ENCODE measurements at regions not wholly inside any gene's neighbourhood (a gene's known extent, or its start where the extent isn't known, plus 50 kb on each side); places are given as distances from the start of the nearest gene placed in this dataset.

GRCh38 chr6:165760126-165760802, 97.2 kb upstream of the PDE10A start:
- no peak overlapping the region for H3K4me3 ChIP-seq
- H3K27me3 ChIP-seq: no peaks in the 10 kb centered on the region
- DNase-seq: no peak
- H3K4me1 ChIP-seq: no peaks in the 10 kb centered on the region
- H3K27ac ChIP-seq: no peak overlapping the region
- H3K36me3 ChIP-seq: no peaks in the 10 kb centered on the region
- WGBS, 2 donors: 72 to 82% methylated on average over 7 of the region's 7 CpGs
- TF ChIP-seq EP300 (IDR thresholded peaks at IDR 0.05): no peak
- TF ChIP-seq POLR2A (IDR thresholded peaks at IDR 0.05): no peak
- TF ChIP-seq POLR2AphosphoS5 (IDR thresholded peaks at IDR 0.05): no peak
- ATAC-seq (ENCODE audit: low FRiP score in 2 of 2): no peak
- peaks cover 0 to 4% (median 0%) of the 10 kb centered on the region in 4 donors for H3K9me3 ChIP-seq

GRCh38 chr6:165758441-165758840, 95.4 kb upstream of the PDE10A start:
- ATAC-seq (ENCODE audit: low FRiP score in 2 of 2) (no peak), DNase-seq (no peak)
- H3K9me3 ChIP-seq: peaks cover 0 to 4% (median 0%) of the 10 kb centered on the region in 4 donors
- TF ChIP-seq POLR2A (IDR thresholded peaks at IDR 0.05): no peak
- no peak for TF ChIP-seq EP300 (IDR thresholded peaks at IDR 0.05)
- no peak for TF ChIP-seq POLR2AphosphoS5 (IDR thresholded peaks at IDR 0.05)
- TF ChIP-seq CTCF (IDR thresholded peaks at IDR 0.05): no peak
- no peak overlapping the region for H3K4me3 ChIP-seq
- no peaks in the 10 kb centered on the region for H3K27me3 ChIP-seq
- H3K36me3 ChIP-seq: no peaks in the 10 kb centered on the region
- no peaks in the 10 kb centered on the region for H3K4me1 ChIP-seq
- no peak overlapping the region for H3K27ac ChIP-seq

- 54 to 88% methylated on average over 4 of the region's 4 CpGs for WGBS, 2 donors
- Histone ChIP-seq H3K4me1 (no peaks in the 10 kb centered on the region), H3K27ac (no peak overlapping the region), H3K4me3 (no peak overlapping the region), H3K9me3 (no peaks in the 10 kb centered on the region), H3K27me3 (no peaks in the 10 kb centered on the region), H3K36me3 (no peaks in the 10 kb centered on the region)
- DNase-seq: no peak
- TF ChIP-seq POLR2A (IDR thresholded peaks at IDR 0.05) (no peak), EP300 (IDR thresholded peaks at IDR 0.05) (no peak), CTCF (IDR thresholded peaks at IDR 0.05) (no peak), POLR2AphosphoS5 (IDR thresholded peaks at IDR 0.05) (no peak)
- no peak for ATAC-seq (ENCODE audit: low FRiP score in 2 of 2)
Measured at GRCh38 chr6:165755583-165755982, 92.5 kb upstream of the PDE10A start.

GRCh38 chr6:165753506-165753905, 90.5 kb upstream of the PDE10A start:
- no peaks in the 10 kb centered on the region for H3K27me3 ChIP-seq
- no peak overlapping the region for H3K4me3 ChIP-seq
- DNase-seq (no peak), ATAC-seq (ENCODE audit: low FRiP score in 2 of 2) (no peak)
- no peaks in the 10 kb centered on the region for H3K4me1 ChIP-seq
- no peak overlapping the region for H3K27ac ChIP-seq
- H3K36me3 ChIP-seq: no peaks in the 10 kb centered on the region
- TF ChIP-seq CTCF (IDR thresholded peaks at IDR 0.05): no peak
- no peak for TF ChIP-seq EP300 (IDR thresholded peaks at IDR 0.05)
- no peak for TF ChIP-seq POLR2A (IDR thresholded peaks at IDR 0.05)
- no peak for TF ChIP-seq POLR2AphosphoS5 (IDR thresholded peaks at IDR 0.05)
- H3K9me3 ChIP-seq: no peaks in the 10 kb centered on the region

GRCh38 chr6:165752451-165752850, 89.4 kb upstream of the PDE10A start:
- TF ChIP-seq CTCF (IDR thresholded peaks at IDR 0.05): no peak
- TF ChIP-seq POLR2AphosphoS5 (IDR thresholded peaks at IDR 0.05): no peak
- no peak for TF ChIP-seq POLR2A (IDR thresholded peaks at IDR 0.05)
- no peak for TF ChIP-seq EP300 (IDR thresholded peaks at IDR 0.05)
- Histone ChIP-seq H3K9me3 (no peaks in the 10 kb centered on the region), H3K4me3 (no peak overlapping the region), H3K36me3 (no peaks in the 10 kb centered on the region), H3K27me3 (no peaks in the 10 kb centered on the region), H3K27ac (no peak overlapping the region), H3K4me1 (no peaks in the 10 kb centered on the region)
- ATAC-seq (ENCODE audit: low FRiP score in 2 of 2) (no peak), DNase-seq (no peak)
- WGBS, 2 donors: 93 to 95% methylated on average over 3 of the region's 3 CpGs
